ENCODE measurements at regions not wholly inside any gene's neighbourhood (a gene's known extent, or its start where the extent isn't known, plus 50 kb on each side); places are given as distances from the start of the nearest gene placed in this dataset.
A peak's percentile ranks its signal among the peaks of the same experiment; 100 is the strongest.

GRCh38 chr15:92291900-92292299 is 101.8 kb upstream of the ST8SIA2 start:
- DNase-seq (ENCODE audit: insufficient read length, low spot score) (no peak), FAIRE-seq (no peak)
- TF ChIP-seq, protein P1, sequence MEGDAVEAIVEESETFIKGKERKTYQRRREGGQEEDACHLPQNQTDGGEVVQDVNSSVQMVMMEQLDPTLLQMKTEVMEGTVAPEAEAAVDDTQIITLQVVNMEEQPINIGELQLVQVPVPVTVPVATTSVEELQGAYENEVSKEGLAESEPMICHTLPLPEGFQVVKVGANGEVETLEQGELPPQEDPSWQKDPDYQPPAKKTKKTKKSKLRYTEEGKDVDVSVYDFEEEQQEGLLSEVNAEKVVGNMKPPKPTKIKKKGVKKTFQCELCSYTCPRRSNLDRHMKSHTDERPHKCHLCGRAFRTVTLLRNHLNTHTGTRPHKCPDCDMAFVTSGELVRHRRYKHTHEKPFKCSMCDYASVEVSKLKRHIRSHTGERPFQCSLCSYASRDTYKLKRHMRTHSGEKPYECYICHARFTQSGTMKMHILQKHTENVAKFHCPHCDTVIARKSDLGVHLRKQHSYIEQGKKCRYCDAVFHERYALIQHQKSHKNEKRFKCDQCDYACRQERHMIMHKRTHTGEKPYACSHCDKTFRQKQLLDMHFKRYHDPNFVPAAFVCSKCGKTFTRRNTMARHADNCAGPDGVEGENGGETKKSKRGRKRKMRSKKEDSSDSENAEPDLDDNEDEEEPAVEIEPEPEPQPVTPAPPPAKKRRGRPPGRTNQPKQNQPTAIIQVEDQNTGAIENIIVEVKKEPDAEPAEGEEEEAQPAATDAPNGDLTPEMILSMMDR (IDR thresholded peaks at IDR 0.05; ENCODE audit: insufficient read depth, missing control alignments), result no peak

DNA sequence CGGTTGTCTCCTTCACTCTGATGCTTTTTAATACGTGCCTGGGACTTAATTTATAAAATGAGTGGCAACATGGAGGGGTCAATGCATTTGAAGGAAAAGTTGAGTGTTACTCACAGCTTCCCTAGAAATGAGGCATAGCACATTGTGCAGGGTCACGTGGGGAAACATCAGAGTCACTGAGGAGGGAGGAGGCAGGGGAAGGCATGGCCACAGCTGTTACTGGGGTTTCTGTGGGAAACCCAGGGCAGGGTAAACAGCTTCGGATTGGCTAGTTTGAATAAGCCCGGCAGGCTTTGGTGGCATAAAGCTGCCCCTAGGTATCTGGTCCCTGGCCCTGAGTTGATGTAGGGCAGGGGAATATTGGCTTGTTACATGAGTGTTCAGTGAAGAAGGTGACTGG is 98.9 kb upstream of the ST8SIA2 start:
- TF ChIP-seq, protein P1 (IDR thresholded peaks at IDR 0.05; ENCODE audit: insufficient read depth, missing control alignments), result no peak
- DNase-seq (ENCODE audit: insufficient read length, low spot score) (no peak), FAIRE-seq (no peak)

DNA sequence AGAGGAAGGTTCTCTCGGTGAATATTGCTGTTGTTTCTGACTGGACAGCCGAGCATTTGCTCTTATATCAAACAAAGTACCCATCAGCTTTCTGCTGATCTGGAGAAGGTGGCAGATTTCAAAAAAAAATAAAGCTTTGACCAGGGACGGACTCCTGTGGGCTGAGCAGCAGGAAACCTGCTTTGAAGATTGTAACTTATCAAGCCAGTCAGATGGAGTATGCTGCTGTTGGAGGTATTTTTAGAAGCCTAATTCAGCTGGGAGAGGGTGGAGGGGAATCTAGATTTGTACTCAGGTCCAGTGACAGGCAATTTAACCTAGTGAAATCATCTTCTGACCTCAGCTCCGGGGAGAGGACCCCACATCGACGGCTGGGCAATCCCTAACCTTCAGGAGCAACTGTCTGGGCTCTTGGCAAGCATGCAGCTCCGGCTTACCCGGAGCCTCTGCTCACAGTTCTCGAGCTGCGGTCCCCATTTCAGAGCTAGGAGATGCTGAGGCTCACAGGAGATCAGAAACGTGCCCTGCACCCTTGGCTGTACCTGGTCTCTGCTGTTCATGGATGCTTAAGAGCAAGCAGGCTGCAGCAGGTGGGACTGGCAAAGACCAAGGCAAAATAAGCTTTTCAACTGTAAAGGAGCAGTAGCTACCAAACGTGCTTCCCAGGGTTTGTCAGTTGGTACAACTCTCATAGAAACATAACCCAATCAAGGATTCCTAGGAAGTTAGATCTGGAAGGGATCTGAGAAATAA is 89.3 kb upstream of the ST8SIA2 start:
- FAIRE-seq (no peak), DNase-seq (ENCODE audit: insufficient read length, low spot score) (no peak)
- TF ChIP-seq, protein P1 (IDR thresholded peaks at IDR 0.05; ENCODE audit: insufficient read depth, missing control alignments), result no peak

DNA sequence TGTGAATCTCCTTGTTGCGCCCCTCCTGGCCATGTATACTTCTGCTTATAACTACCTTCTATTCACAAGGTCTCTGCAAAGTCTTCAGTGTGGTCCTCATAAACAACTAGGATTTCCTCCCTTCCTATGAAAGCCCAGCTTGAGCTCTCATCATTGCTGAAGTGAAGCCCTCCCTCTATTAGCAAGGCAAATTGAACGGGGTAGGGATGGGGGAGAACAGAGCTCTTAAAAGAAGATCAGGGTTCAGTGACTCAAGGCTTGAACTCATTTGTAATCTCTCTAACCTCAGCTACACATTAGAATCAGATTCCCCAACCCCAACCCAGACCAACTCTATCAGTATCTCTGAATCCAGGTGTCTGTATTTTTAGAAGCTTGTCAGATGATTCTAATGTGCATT is 88.3 kb upstream of the ST8SIA2 start:
- no peak for DNase-seq (ENCODE audit: insufficient read length, low spot score)
- no peak for FAIRE-seq
- TF ChIP-seq, protein P1 (IDR thresholded peaks at IDR 0.05; ENCODE audit: insufficient read depth, missing control alignments), result no peak

GRCh38 chr15:92306663-92307062 is 87.0 kb upstream of the ST8SIA2 start:
- FAIRE-seq (no peak), DNase-seq (ENCODE audit: insufficient read length, low spot score) (no peak)
- TF ChIP-seq, protein P1 (IDR thresholded peaks at IDR 0.05; ENCODE audit: insufficient read depth, missing control alignments), result peak; percentile 30

- FAIRE-seq, result no peak
- TF ChIP-seq, protein P1 (IDR thresholded peaks at IDR 0.05; ENCODE audit: insufficient read depth, missing control alignments), result no peak
- no peak for DNase-seq (ENCODE audit: insufficient read length, low spot score)
Measured at GRCh38 chr15:92315144-92315543, 78.5 kb upstream of the ST8SIA2 start.

GRCh38 chr15:92315595-92316211 is 78.0 kb upstream of the ST8SIA2 start:
- no peak for FAIRE-seq
- TF ChIP-seq, protein P1 (IDR thresholded peaks at IDR 0.05; ENCODE audit: insufficient read depth, missing control alignments), result peak; percentile 9
- no peak for DNase-seq (ENCODE audit: insufficient read length, low spot score)
